ENCODE measurements at regions not wholly inside any gene's neighbourhood (a gene's known extent, or its start where the extent isn't known, plus 50 kb on each side); places are given as distances from the start of the nearest gene placed in this dataset.

- in situ Hi-C loops (cut with MboI; ENCODE audit: low sequenced_read_pairs in 4 of 4), result no loop called here
- ATAC-seq (no peak), DNase-seq (no peak)
- Histone ChIP-seq H3K27ac (no peak overlapping the region), H3K4me3 (no peak overlapping the region), H3K4me1 (no peaks in the 10 kb centered on the region), H3K9me3 (no peaks in the 10 kb centered on the region), H3K27me3 (no peaks in the 10 kb centered on the region), H3K36me3 (no peaks in the 10 kb centered on the region)
- TF ChIP-seq CTCF (IDR thresholded peaks at IDR 0.05 in 4 of 5, conservative IDR thresholded peaks at IDR 0.05 in 1 of 5) (no peak), POLR2A (IDR thresholded peaks at IDR 0.05) (no peak)
- intact Hi-C loops (cut with DNase I; ENCODE audit: low total_unique reads), result no loop called here
Measured at GRCh38 chr4:114034189-114034588, 54.7 kb upstream of the ARSJ start.

- H3K4me1 ChIP-seq, result no peaks in the 10 kb centered on the region
- H3K4me3 ChIP-seq, result no peak overlapping the region
- H3K27me3 ChIP-seq, result no peaks in the 10 kb centered on the region
- in situ Hi-C loops (cut with MboI; ENCODE audit: low sequenced_read_pairs in 4 of 4) (no loop called here), intact Hi-C loops (cut with DNase I; ENCODE audit: low total_unique reads) (no loop called here)
- no peak for TF ChIP-seq POLR2A (IDR thresholded peaks at IDR 0.05)
- ATAC-seq, result no peak
- no peaks in the 10 kb centered on the region for H3K36me3 ChIP-seq
- no peaks in the 10 kb centered on the region for H3K9me3 ChIP-seq
- no peak overlapping the region for H3K27ac ChIP-seq
- DNase-seq, result no peak
Measured at GRCh38 chr4:114036426-114036825, 57.0 kb upstream of the ARSJ start.

GRCh38 chr4:114036864-114037263 is 57.4 kb upstream of the ARSJ start:
- no peak overlapping the region for H3K4me3 ChIP-seq
- no peaks in the 10 kb centered on the region for H3K27me3 ChIP-seq
- in situ Hi-C loops (cut with MboI; ENCODE audit: low sequenced_read_pairs in 4 of 4), result no loop called here
- H3K4me1 ChIP-seq, result no peaks in the 10 kb centered on the region
- no peak for DNase-seq
- no peak for ATAC-seq
- intact Hi-C loops (cut with DNase I; ENCODE audit: low total_unique reads), result no loop called here
- no peak overlapping the region for H3K27ac ChIP-seq
- no peak for TF ChIP-seq POLR2A (IDR thresholded peaks at IDR 0.05)
- TF ChIP-seq CTCF (IDR thresholded peaks at IDR 0.05 in 4 of 5, conservative IDR thresholded peaks at IDR 0.05 in 1 of 5), result no peak
- H3K9me3 ChIP-seq, result no peaks in the 10 kb centered on the region
- H3K36me3 ChIP-seq, result no peaks in the 10 kb centered on the region

- intact Hi-C loops (cut with DNase I; ENCODE audit: low total_unique reads), result no loop called here
- TF ChIP-seq POLR2A (IDR thresholded peaks at IDR 0.05) (no peak), CTCF (IDR thresholded peaks at IDR 0.05 in 4 of 5, conservative IDR thresholded peaks at IDR 0.05 in 1 of 5) (no peak)
- in situ Hi-C loops (cut with MboI; ENCODE audit: low sequenced_read_pairs in 4 of 4), result no loop called here
- H3K9me3 ChIP-seq, result no peaks in the 10 kb centered on the region
- no peaks in the 10 kb centered on the region for H3K27me3 ChIP-seq
- no peak overlapping the region for H3K4me3 ChIP-seq
- ATAC-seq, result no peak
- no peak for DNase-seq
- H3K36me3 ChIP-seq, result no peaks in the 10 kb centered on the region
- no peaks in the 10 kb centered on the region for H3K4me1 ChIP-seq
- no peak overlapping the region for H3K27ac ChIP-seq
Measured at GRCh38 chr4:114037988-114038387, 58.5 kb upstream of the ARSJ start.

- ATAC-seq (no peak), DNase-seq (no peak)
- TF ChIP-seq CTCF (IDR thresholded peaks at IDR 0.05 in 4 of 5, conservative IDR thresholded peaks at IDR 0.05 in 1 of 5) (no peak), POLR2A (IDR thresholded peaks at IDR 0.05) (no peak)
- Histone ChIP-seq H3K36me3 (no peaks in the 10 kb centered on the region), H3K4me1 (no peaks in the 10 kb centered on the region), H3K27ac (no peak overlapping the region), H3K9me3 (no peaks in the 10 kb centered on the region), H3K27me3 (no peaks in the 10 kb centered on the region), H3K4me3 (no peak overlapping the region)
- intact Hi-C loops (cut with DNase I; ENCODE audit: low total_unique reads) (no loop called here), in situ Hi-C loops (cut with MboI; ENCODE audit: low sequenced_read_pairs in 4 of 4) (no loop called here)
Measured at GRCh38 chr4:114038762-114039387, 59.4 kb upstream of the ARSJ start.

Measured in gastrocnemius medialis (tissue), 4 donors.